Neural cell (in vitro differentiated cells): ENCODE measurements at regions not wholly inside any gene's neighbourhood (a gene's known extent, or its start where the extent isn't known, plus 50 kb on each side); places are given as distances from the start of the nearest gene placed in this dataset.
"Not testable (repeated sequence)": the region's sequence is repeated elsewhere in the genome, so short reads cannot be mapped to it uniquely, and the experiment has no call there.

ENCODE experiments used
- H2AFZ ChIP-seq: fragments of 200-600, 300-800 bp; sonication (generic), shearing (Covaris generic); 2 replicates; pipeline ENCODE4 v1.6.0; 2014; ENCODE audit warnings: low read depth, mild to moderate bottlenecking, antibody characterized with exemption, low read length, moderate library complexity
- H3F3A ChIP-seq: fragments of 200-600 bp; shearing (Covaris generic); 2 replicates; pipeline ENCODE4 v1.6.1; 2016; ENCODE audit warnings: mild to moderate bottlenecking, moderate library complexity, mixed read lengths, antibody characterized with exemption, low read length; ENCODE audit not compliant: insufficient read depth, poor library complexity, severe bottlenecking
- H3K27ac ChIP-seq: fragments of 200-600, 300-800 bp; sonication (generic), shearing (Covaris generic); 2 replicates; pipeline ENCODE4 v1.5.1; 2014; ENCODE audit warnings: mild to moderate bottlenecking, low read length, moderate library complexity
- H3K27me3 ChIP-seq: fragments of 300-800, 200-600 bp; sonication (generic), shearing (Covaris generic); 2 replicates; pipeline ENCODE4 v1.6.0; 2014; ENCODE audit warnings: mild to moderate bottlenecking, low read depth, low read length, moderate library complexity; ENCODE audit not compliant: insufficient read depth
- H3K36me3 ChIP-seq: fragments of 300-800, 200-600 bp; sonication (generic), shearing (Covaris generic); 2 replicates; pipeline ENCODE4 v1.5.1; 2014; ENCODE audit warnings: mild to moderate bottlenecking, antibody characterized with exemption, low read length, moderate library complexity; ENCODE audit not compliant: insufficient read depth
- H3K4me2 ChIP-seq: fragments of 300-800, 200-600 bp; sonication (generic), shearing (Covaris generic); 2 replicates; pipeline ENCODE4 v1.6.0; 2014; ENCODE audit warnings: mild to moderate bottlenecking, low read length
- H3K4me3 ChIP-seq: fragments of 300-800, 200-600 bp; sonication (generic), shearing (Covaris generic); 2 replicates; pipeline ENCODE4 v1.5.1; 2014; ENCODE audit warnings: mild to moderate bottlenecking, low read length, moderate library complexity
- H3K79me2 ChIP-seq: fragments of 200-600 bp; shearing (Covaris generic); replicated peaks from 2 replicates; pipeline ENCODE4 v1.6.0; 2014; ENCODE audit warnings: mild to moderate bottlenecking, low read length, moderate library complexity; ENCODE audit not compliant: insufficient read depth
- H3K9ac ChIP-seq: fragments of 300-800, 200-600 bp; sonication (generic), shearing (Covaris generic); 2 replicates; pipeline ENCODE4 v1.6.1; 2016; ENCODE audit warnings: mild to moderate bottlenecking, low read length, mixed read lengths
- H3K9me2 ChIP-seq: fragments of 200-600 bp; shearing (Covaris generic); 2 replicates; pipeline ENCODE4 v1.6.1; 2016; ENCODE audit warnings: mild to moderate bottlenecking, low read length, mixed read lengths; ENCODE audit not compliant: insufficient read depth
- H3K9me3 ChIP-seq: fragments of 200-600, 300-800 bp; sonication (generic), shearing (Covaris generic); 2 replicates; pipeline ENCODE4 v1.6.1; 2016; ENCODE audit warnings: mild to moderate bottlenecking, mixed run types, low read length, moderate library complexity, mixed read lengths
- H4K20me1 ChIP-seq: fragments of 200-600 bp; shearing (Covaris generic); 2 replicates; pipeline ENCODE4 v1.6.1; 2016; ENCODE audit warnings: mild to moderate bottlenecking, mixed run types; ENCODE audit not compliant: insufficient read depth
- EP300 ChIP-seq: fragments of 450-650 bp; conservative IDR thresholded peaks from 2 replicates; pipeline ENCODE4 v1.6.1; 2014; ENCODE audit warnings: antibody characterized with exemption, mild to moderate bottlenecking, moderate library complexity; ENCODE audit not compliant: poor library complexity, severe bottlenecking
- EZH2 ChIP-seq: fragments of 200-600, 300-800 bp; shearing (Covaris generic), sonication (generic); IDR thresholded peaks from 2 replicates; pipeline ENCODE4 v1.6.1; 2014; ENCODE audit warnings: antibody characterized with exemption, low read length, borderline replicate concordance, mild to moderate bottlenecking; ENCODE audit not compliant: insufficient read depth, poor library complexity, severe bottlenecking
- MXI1 ChIP-seq: fragments of 450-650 bp; conservative IDR thresholded peaks from 2 replicates; pipeline ENCODE4 v1.6.1; 2014; ENCODE audit warnings: antibody characterized with exemption, mild to moderate bottlenecking; ENCODE audit not compliant: poor library complexity, severe bottlenecking
- POLR2AphosphoS5 ChIP-seq: IDR thresholded peaks from 2 replicates; pipeline ENCODE4 v1.6.1; 2012
- RAD21 ChIP-seq: fragments of 450-650 bp; conservative IDR thresholded peaks from 2 replicates; pipeline ENCODE4 v1.6.1; 2014; ENCODE audit warnings: antibody characterized with exemption, mild to moderate bottlenecking, moderate library complexity
- TAF1 ChIP-seq: IDR thresholded peaks from 2 replicates; pipeline ENCODE4 v1.6.1; 2012; ENCODE audit warnings: low read depth
- TF ChIP-seq, protein P1 (sequence below): fragments of 450-650 bp; IDR thresholded peaks from 2 replicates; pipeline ENCODE4 v1.5.1; 2014; ENCODE audit warnings: antibody characterized with exemption, mild to moderate bottlenecking, moderate library complexity; ENCODE audit not compliant: poor library complexity, severe bottlenecking
- TF ChIP-seq, protein P2 (sequence below): IDR thresholded peaks from 2 replicates; pipeline ENCODE4 v1.6.1; 2012; ENCODE audit warnings: borderline replicate concordance

DNA sequence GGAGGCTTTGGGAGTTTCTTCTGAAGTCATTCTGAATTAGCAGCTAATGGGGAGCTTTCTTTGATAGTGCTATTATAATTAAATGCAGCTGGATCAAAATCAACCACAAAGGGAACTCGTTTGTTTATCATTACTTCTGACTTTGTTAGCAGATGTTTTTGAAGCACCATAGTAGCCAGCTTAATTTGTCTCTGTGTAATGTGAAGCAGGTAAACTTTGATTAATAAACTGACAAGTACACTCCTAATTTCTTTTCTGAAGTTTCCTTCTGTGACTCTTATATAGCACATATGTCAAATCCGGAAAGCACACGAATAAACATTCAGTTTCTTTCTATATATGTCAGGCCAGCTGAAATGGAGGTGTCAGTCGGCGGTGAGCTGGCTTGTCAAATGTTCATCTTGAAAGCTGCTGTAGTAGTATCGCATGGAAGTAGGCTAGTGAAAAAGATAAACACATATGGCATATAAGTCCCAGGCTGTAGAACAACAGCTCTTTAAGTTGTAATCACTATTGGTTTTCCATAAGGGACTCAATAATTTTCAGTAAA is 451.9 kb upstream of the ZEB2 start:
- TF ChIP-seq EP300 = peak; percentile 41
- TF ChIP-seq TAF1 = no peak
- no peak for TF ChIP-seq EZH2
- TF ChIP-seq RAD21 = no peak
- no peak for TF ChIP-seq MXI1
- TF ChIP-seq, protein P1, sequence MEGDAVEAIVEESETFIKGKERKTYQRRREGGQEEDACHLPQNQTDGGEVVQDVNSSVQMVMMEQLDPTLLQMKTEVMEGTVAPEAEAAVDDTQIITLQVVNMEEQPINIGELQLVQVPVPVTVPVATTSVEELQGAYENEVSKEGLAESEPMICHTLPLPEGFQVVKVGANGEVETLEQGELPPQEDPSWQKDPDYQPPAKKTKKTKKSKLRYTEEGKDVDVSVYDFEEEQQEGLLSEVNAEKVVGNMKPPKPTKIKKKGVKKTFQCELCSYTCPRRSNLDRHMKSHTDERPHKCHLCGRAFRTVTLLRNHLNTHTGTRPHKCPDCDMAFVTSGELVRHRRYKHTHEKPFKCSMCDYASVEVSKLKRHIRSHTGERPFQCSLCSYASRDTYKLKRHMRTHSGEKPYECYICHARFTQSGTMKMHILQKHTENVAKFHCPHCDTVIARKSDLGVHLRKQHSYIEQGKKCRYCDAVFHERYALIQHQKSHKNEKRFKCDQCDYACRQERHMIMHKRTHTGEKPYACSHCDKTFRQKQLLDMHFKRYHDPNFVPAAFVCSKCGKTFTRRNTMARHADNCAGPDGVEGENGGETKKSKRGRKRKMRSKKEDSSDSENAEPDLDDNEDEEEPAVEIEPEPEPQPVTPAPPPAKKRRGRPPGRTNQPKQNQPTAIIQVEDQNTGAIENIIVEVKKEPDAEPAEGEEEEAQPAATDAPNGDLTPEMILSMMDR = no peak
- TF ChIP-seq, protein P2, sequence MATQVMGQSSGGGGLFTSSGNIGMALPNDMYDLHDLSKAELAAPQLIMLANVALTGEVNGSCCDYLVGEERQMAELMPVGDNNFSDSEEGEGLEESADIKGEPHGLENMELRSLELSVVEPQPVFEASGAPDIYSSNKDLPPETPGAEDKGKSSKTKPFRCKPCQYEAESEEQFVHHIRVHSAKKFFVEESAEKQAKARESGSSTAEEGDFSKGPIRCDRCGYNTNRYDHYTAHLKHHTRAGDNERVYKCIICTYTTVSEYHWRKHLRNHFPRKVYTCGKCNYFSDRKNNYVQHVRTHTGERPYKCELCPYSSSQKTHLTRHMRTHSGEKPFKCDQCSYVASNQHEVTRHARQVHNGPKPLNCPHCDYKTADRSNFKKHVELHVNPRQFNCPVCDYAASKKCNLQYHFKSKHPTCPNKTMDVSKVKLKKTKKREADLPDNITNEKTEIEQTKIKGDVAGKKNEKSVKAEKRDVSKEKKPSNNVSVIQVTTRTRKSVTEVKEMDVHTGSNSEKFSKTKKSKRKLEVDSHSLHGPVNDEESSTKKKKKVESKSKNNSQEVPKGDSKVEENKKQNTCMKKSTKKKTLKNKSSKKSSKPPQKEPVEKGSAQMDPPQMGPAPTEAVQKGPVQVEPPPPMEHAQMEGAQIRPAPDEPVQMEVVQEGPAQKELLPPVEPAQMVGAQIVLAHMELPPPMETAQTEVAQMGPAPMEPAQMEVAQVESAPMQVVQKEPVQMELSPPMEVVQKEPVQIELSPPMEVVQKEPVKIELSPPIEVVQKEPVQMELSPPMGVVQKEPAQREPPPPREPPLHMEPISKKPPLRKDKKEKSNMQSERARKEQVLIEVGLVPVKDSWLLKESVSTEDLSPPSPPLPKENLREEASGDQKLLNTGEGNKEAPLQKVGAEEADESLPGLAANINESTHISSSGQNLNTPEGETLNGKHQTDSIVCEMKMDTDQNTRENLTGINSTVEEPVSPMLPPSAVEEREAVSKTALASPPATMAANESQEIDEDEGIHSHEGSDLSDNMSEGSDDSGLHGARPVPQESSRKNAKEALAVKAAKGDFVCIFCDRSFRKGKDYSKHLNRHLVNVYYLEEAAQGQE = no peak
- no peak for TF ChIP-seq POLR2AphosphoS5
- Histone ChIP-seq H2AFZ (no peak overlapping the region), H3K4me3 (no peak overlapping the region), H3K27ac (no peak overlapping the region), H3F3A (no peaks in the 10 kb centered on the region), H3K27me3 (no peaks in the 10 kb centered on the region), H3K9me3 (no peaks in the 10 kb centered on the region), H4K20me1 (no peaks in the 10 kb centered on the region), H3K79me2 (no peaks in the 10 kb centered on the region), H3K9ac (no peak overlapping the region), H3K9me2 (no peaks in the 10 kb centered on the region), H3K36me3 (no peaks in the 10 kb centered on the region), H3K4me2 (no peak overlapping the region)

GRCh38 chr2:144970410-144970809 is 450.5 kb upstream of the ZEB2 start:
- not testable (repeated sequence) for H3K4me3 ChIP-seq, H3K9me2 ChIP-seq, H3K4me2 ChIP-seq, H3K27ac ChIP-seq, H4K20me1 ChIP-seq, H3K79me2 ChIP-seq, H3K9ac ChIP-seq, H2AFZ ChIP-seq, H3K36me3 ChIP-seq, H3K27me3 ChIP-seq, H3F3A ChIP-seq, H3K9me3 ChIP-seq

GRCh38 chr2:144969564-144969963 is 449.6 kb upstream of the ZEB2 start:
- not testable (repeated sequence) for H3K27ac ChIP-seq, H3K4me3 ChIP-seq, H3F3A ChIP-seq, H3K9ac ChIP-seq, H3K36me3 ChIP-seq, H3K27me3 ChIP-seq, H2AFZ ChIP-seq, H4K20me1 ChIP-seq, H3K9me3 ChIP-seq, H3K79me2 ChIP-seq, H3K9me2 ChIP-seq, H3K4me2 ChIP-seq
